Colonic mucosa (tissue), 4 donors: ENCODE measurements at regions not wholly inside any gene's neighbourhood (a gene's known extent, or its start where the extent isn't known, plus 50 kb on each side); places are given as distances from the start of the nearest gene placed in this dataset. TPM values are rescaled to one million over a fixed set of nuclear protein-coding genes. Genes with fewer than 3 reads are reported as not detected.

Source experiments
- DNase-seq: peaks from one replicate; pipeline ENCODE4 v3.0.0-alpha.2; 2020
- H3K27ac ChIP-seq: fragments of 200-600 bp; one replicate; pipeline ENCODE4 v1.8.0; 2021
- H3K27me3 ChIP-seq: fragments of 200-600 bp; one replicate; pipeline ENCODE4 v1.8.0; 2021
- H3K36me3 ChIP-seq: fragments of 200-600 bp; one replicate; pipeline ENCODE4 v1.8.0; 2021
- H3K4me1 ChIP-seq: fragments of 200-600 bp; one replicate; pipeline ENCODE4 v1.8.0; 2021; ENCODE audit warnings: mild to moderate bottlenecking
- H3K4me3 ChIP-seq: fragments of 200-600 bp; one replicate; pipeline ENCODE4 v1.8.0; 2021
- H3K9ac ChIP-seq, 2 donors: one replicate each; pipeline ENCODE4 v1.7.0; 2013; ENCODE audit warnings: control low read depth in 2 of 2, low read depth in 2 of 2, low read length in 2 of 2
- H3K9me3 ChIP-seq: fragments of 200-600 bp; one replicate; pipeline ENCODE4 v1.8.0; 2021
- CTCF ChIP-seq: fragments of 200-600 bp; IDR thresholded peaks from one replicate; pipeline ENCODE4 v1.8.0; 2022; ENCODE audit warnings: antibody characterized with exemption, mild to moderate bottlenecking
- intact Hi-C: fragments of 100-400 bp; cut with DNase I; formaldehyde crosslinking; loops from one replicate; pipeline ENCODE4 v1.14.1; 2022
- microRNA-seq: library from miRNA; unstranded; fragments of <30 nt; microRNA quantifications from one replicate; pipeline ENCODE4, GENCODE V29; 2019
- donor health status: healthy.
- donor health status: DM: no; HTN: no; CAD: no.
- donor health status: DM: no; HTN: no; CAD: no.

GRCh38 chr4:61128682-61129081 lies 71.4 kb upstream of the ADGRL3 start:
- no peak for TF ChIP-seq CTCF
- Histone ChIP-seq H3K4me1 (no peaks in the 10 kb centered on the region), H3K4me3 (no peak overlapping the region), H3K36me3 (no peaks in the 10 kb centered on the region), H3K9me3 (no peaks in the 10 kb centered on the region), H3K27me3 (no peaks in the 10 kb centered on the region), H3K27ac (no peak overlapping the region), H3K9ac (no peak overlapping the region)
- no peak for DNase-seq
- intact Hi-C loops, result no loop called here

- no peak for DNase-seq
- Histone ChIP-seq H3K36me3 (no peaks in the 10 kb centered on the region), H3K27ac (no peak overlapping the region), H3K9me3 (no peaks in the 10 kb centered on the region), H3K27me3 (no peaks in the 10 kb centered on the region), H3K4me3 (no peak overlapping the region), H3K9ac (no peak overlapping the region), H3K4me1 (no peaks in the 10 kb centered on the region)
- intact Hi-C loops, result no loop called here
- no peak for TF ChIP-seq CTCF
Observed at GRCh38 chr4:61129971-61130370, 70.2 kb upstream of the ADGRL3 start.

GRCh38 chr4:61143461-61143860 lies 56.7 kb upstream of the ADGRL3 start:
- TF ChIP-seq CTCF, result no peak
- intact Hi-C loops, result no loop called here
- H3K9ac ChIP-seq, result no peak overlapping the region
- no peaks in the 10 kb centered on the region for H3K4me1 ChIP-seq
- no peak overlapping the region for H3K4me3 ChIP-seq
- no peaks in the 10 kb centered on the region for H3K9me3 ChIP-seq
- no peak overlapping the region for H3K27ac ChIP-seq
- H3K27me3 ChIP-seq, result no peaks in the 10 kb centered on the region
- no peaks in the 10 kb centered on the region for H3K36me3 ChIP-seq
- no peak for DNase-seq

- TF ChIP-seq CTCF, result no peak
- Histone ChIP-seq H3K4me3 (no peak overlapping the region), H3K9me3 (no peaks in the 10 kb centered on the region), H3K4me1 (no peaks in the 10 kb centered on the region), H3K27me3 (no peaks in the 10 kb centered on the region), H3K27ac (no peak overlapping the region), H3K36me3 (no peaks in the 10 kb centered on the region), H3K9ac (no peak overlapping the region)
- intact Hi-C loops, result no loop called here
- DNase-seq, result no peak
Observed at GRCh38 chr4:61149278-61149677, 50.8 kb upstream of the ADGRL3 start.

Small RNAs in the stretch of these regions (microRNA-seq; reads per million reads assigned to microRNA genes)
- not detected for gene MIR548AG1
